HG03571 (cell line): ENCODE measurements at regions not wholly inside any gene's neighbourhood (a gene's known extent, or its start where the extent isn't known, plus 50 kb on each side); places are given as distances from the start of the nearest gene placed in this dataset.
"Not testable (repeated sequence)": the region's sequence is repeated elsewhere in the genome, so short reads cannot be mapped to it uniquely, and the experiment has no call there.

Experiments
- ATAC-seq: cut with Tn5 transposase; IDR thresholded peaks from one replicate; pipeline ENCODE4 v1.9.1; 2021; ENCODE audit not compliant: unreplicated experiment

- no peak for ATAC-seq
Observed at GRCh38 chr1:198932351-198932991, 293.6 kb downstream of the PTPRC start.

GRCh38 chr1:198933515-198934222 lies 294.8 kb downstream of the PTPRC start:
- no peak for ATAC-seq

- no peak for ATAC-seq
Observed at GRCh38 chr1:198934426-198934825, 295.6 kb downstream of the PTPRC start.

GRCh38 chr1:198934901-198935305 lies 296.1 kb downstream of the PTPRC start:
- ATAC-seq = peak; percentile 17

- peak; percentile 44 for ATAC-seq
Observed at GRCh38 chr1:198935306-198935921, 296.6 kb downstream of the PTPRC start.

GRCh38 chr1:198936371-198937083 lies 297.7 kb downstream of the PTPRC start:
- no peak for ATAC-seq

- peak; percentile 82 for ATAC-seq
Observed at GRCh38 chr1:198937231-198938031, 298.6 kb downstream of the PTPRC start.

GRCh38 chr1:198939286-198939685 lies 300.4 kb downstream of the PTPRC start:
- no peak for ATAC-seq

- ATAC-seq = no peak
Observed at GRCh38 chr1:198939956-198940355, 301.1 kb downstream of the PTPRC start.

GRCh38 chr1:198942466-198942865 lies 303.6 kb downstream of the PTPRC start:
- no peak for ATAC-seq

GRCh38 chr1:198943484-198944187 lies 304.8 kb downstream of the PTPRC start:
- ATAC-seq = no peak

- ATAC-seq = no peak
Observed at GRCh38 chr1:198947456-198947855, 308.6 kb downstream of the PTPRC start.

- ATAC-seq = no peak
Observed at GRCh38 chr1:198948895-198949659, 310.2 kb downstream of the PTPRC start.

GRCh38 chr1:198950036-198950435 lies 311.2 kb downstream of the PTPRC start:
- ATAC-seq = no peak

- ATAC-seq = no peak
Observed at GRCh38 chr1:198955085-198955484, 316.2 kb downstream of the PTPRC start.

- no peak for ATAC-seq
Observed at GRCh38 chr1:198957044-198957443, 318.2 kb downstream of the PTPRC start.

- no peak for ATAC-seq
Observed at GRCh38 chr1:198959032-198959431, 320.2 kb downstream of the PTPRC start.

- ATAC-seq = no peak
Observed at GRCh38 chr1:198959676-198960075, 320.8 kb downstream of the PTPRC start.

GRCh38 chr1:198963796-198964195 lies 325.0 kb downstream of the PTPRC start:
- not testable (repeated sequence) for ATAC-seq
